ENCODE measurements at regions not wholly inside any gene's neighbourhood (a gene's known extent, or its start where the extent isn't known, plus 50 kb on each side); places are given as distances from the start of the nearest gene placed in this dataset.

GRCh38 chr17:73785496-73785895, 141.3 kb upstream of the SDK2 start:
- no peak for DNase-seq (ENCODE audit: extremely low spot score)
- ChIA-PET POLR2A (no interaction called here), CTCF (no interaction called here)
- no peak for TF ChIP-seq ZNF384 (IDR thresholded peaks at IDR 0.05)
- no peak for TF ChIP-seq ARNT (IDR thresholded peaks at IDR 0.05)
- TF ChIP-seq CTBP1 (IDR thresholded peaks at IDR 0.05; ENCODE audit: borderline replicate concordance) = no peak

GRCh38 chr17:73785958-73786743, 141.9 kb upstream of the SDK2 start:
- CTCF ChIA-PET = no interaction called here
- TF ChIP-seq SUZ12 (IDR thresholded peaks at IDR 0.05) = no peak
- no peak for TF ChIP-seq ZNF384 (IDR thresholded peaks at IDR 0.05)
- TF ChIP-seq FOXK2 (IDR thresholded peaks at IDR 0.05) = no peak
- TF ChIP-seq ARNT (IDR thresholded peaks at IDR 0.05) = no peak
- no peak for TF ChIP-seq TARDBP (IDR thresholded peaks at IDR 0.05)
- TF ChIP-seq FOXM1 (IDR thresholded peaks at IDR 0.05; ENCODE audit: borderline replicate concordance) = no peak
- no peak for TF ChIP-seq PKNOX1 (IDR thresholded peaks at IDR 0.05)
- TF ChIP-seq FOXA1 (IDR thresholded peaks at IDR 0.05) = no peak
- TF ChIP-seq NFRKB (IDR thresholded peaks at IDR 0.05) = no peak
- TF ChIP-seq SP1 (IDR thresholded peaks at IDR 0.05) = no peak
- TF ChIP-seq ELF4 (IDR thresholded peaks at IDR 0.05) = no peak
- TF ChIP-seq LEF1 (IDR thresholded peaks at IDR 0.05; ENCODE audit: borderline replicate concordance) = no peak
- no peak for TF ChIP-seq BHLHE40 (IDR thresholded peaks at IDR 0.05; ENCODE audit: borderline replicate concordance)
- no peak for TF ChIP-seq CTBP1 (IDR thresholded peaks at IDR 0.05; ENCODE audit: borderline replicate concordance)
- TF ChIP-seq L3MBTL2 (conservative IDR thresholded peaks at IDR 0.05) = no peak
- no peak for TF ChIP-seq HDGF (IDR thresholded peaks at IDR 0.05; ENCODE audit: borderline replicate concordance)
- DNase-seq (ENCODE audit: extremely low spot score) = no peak
- POLR2A ChIA-PET = no interaction called here

- ChIA-PET CTCF (no interaction called here), POLR2A (no interaction called here)
- no peak for TF ChIP-seq HDGF (IDR thresholded peaks at IDR 0.05; ENCODE audit: borderline replicate concordance)
- TF ChIP-seq FOXA1 (IDR thresholded peaks at IDR 0.05) = no peak
- TF ChIP-seq PKNOX1 (IDR thresholded peaks at IDR 0.05) = no peak
- no peak for TF ChIP-seq LEF1 (IDR thresholded peaks at IDR 0.05; ENCODE audit: borderline replicate concordance)
- TF ChIP-seq BHLHE40 (IDR thresholded peaks at IDR 0.05; ENCODE audit: borderline replicate concordance) = no peak
- no peak for TF ChIP-seq SUZ12 (IDR thresholded peaks at IDR 0.05)
- TF ChIP-seq NFRKB (IDR thresholded peaks at IDR 0.05) = no peak
- no peak for TF ChIP-seq ELF4 (IDR thresholded peaks at IDR 0.05)
- TF ChIP-seq ZNF384 (IDR thresholded peaks at IDR 0.05) = no peak
- TF ChIP-seq CTBP1 (IDR thresholded peaks at IDR 0.05; ENCODE audit: borderline replicate concordance) = no peak
- TF ChIP-seq FOXK2 (IDR thresholded peaks at IDR 0.05) = no peak
- no peak for TF ChIP-seq ARNT (IDR thresholded peaks at IDR 0.05)
- no peak for TF ChIP-seq TARDBP (IDR thresholded peaks at IDR 0.05)
- no peak for DNase-seq (ENCODE audit: extremely low spot score)
Observed at GRCh38 chr17:73787076-73788059, 143.1 kb upstream of the SDK2 start.

- TF ChIP-seq HDGF (IDR thresholded peaks at IDR 0.05; ENCODE audit: borderline replicate concordance) (no peak), SUZ12 (IDR thresholded peaks at IDR 0.05) (no peak), BHLHE40 (IDR thresholded peaks at IDR 0.05; ENCODE audit: borderline replicate concordance) (no peak), TARDBP (IDR thresholded peaks at IDR 0.05) (no peak), PKNOX1 (IDR thresholded peaks at IDR 0.05) (no peak), CTBP1 (IDR thresholded peaks at IDR 0.05; ENCODE audit: borderline replicate concordance) (no peak)
- DNase-seq (ENCODE audit: extremely low spot score) = no peak
- CTCF ChIA-PET = no interaction called here
- POLR2A ChIA-PET = no interaction called here
Observed at GRCh38 chr17:73788111-73788510, 143.9 kb upstream of the SDK2 start.

GRCh38 chr17:73791121-73791520, 146.9 kb upstream of the SDK2 start:
- POLR2A ChIA-PET = no interaction called here
- no peak for TF ChIP-seq FOXA1 (IDR thresholded peaks at IDR 0.05)
- TF ChIP-seq BHLHE40 (IDR thresholded peaks at IDR 0.05; ENCODE audit: borderline replicate concordance) = no peak
- TF ChIP-seq NFRKB (IDR thresholded peaks at IDR 0.05) = no peak
- no peak for TF ChIP-seq ARNT (IDR thresholded peaks at IDR 0.05)
- TF ChIP-seq PKNOX1 (IDR thresholded peaks at IDR 0.05) = no peak
- TF ChIP-seq HDGF (IDR thresholded peaks at IDR 0.05; ENCODE audit: borderline replicate concordance) = no peak
- no peak for TF ChIP-seq LEF1 (IDR thresholded peaks at IDR 0.05; ENCODE audit: borderline replicate concordance)
- TF ChIP-seq FOXK2 (IDR thresholded peaks at IDR 0.05) = no peak
- CTCF ChIA-PET = interaction anchor here (0.7 kb wide), 1 partner anchor 1283 kb away, joined by 4 read pairs; no protein-coding TSS in a partner anchor
- DNase-seq (ENCODE audit: extremely low spot score) = no peak

All from HEK293T (cell line).